Transverse colon (tissue), 4 donors: ENCODE measurements at regions not wholly inside any gene's neighbourhood (a gene's known extent, or its start where the extent isn't known, plus 50 kb on each side); places are given as distances from the start of the nearest gene placed in this dataset.

Experiments
- DNase-seq: peaks from one replicate; pipeline ENCODE4 v3.0.0-alpha.2; 2019
- H3K27ac ChIP-seq, 4 donors: fragments of 200-600 bp; sonication (generic); 2 replicates each; pipeline ENCODE4 v1.5.1; 2016 to 2018; ENCODE audit warnings: inconsistent platforms in 4 of 4
- H3K27me3 ChIP-seq: fragments of 200-600 bp; sonication (generic); 2 replicates; pipeline ENCODE4 v1.5.1; 2017; ENCODE audit warnings: inconsistent platforms
- H3K36me3 ChIP-seq, 4 donors: fragments of 200-600 bp; sonication (generic); 2 replicates each; pipeline ENCODE4 v1.5.1; 2017 to 2019; ENCODE audit warnings: inconsistent platforms in 4 of 4
- H3K4me1 ChIP-seq, 4 donors: fragments of 200-600 bp; sonication (generic); 2 replicates each; pipeline ENCODE4 v1.5.1; 2017 to 2020; ENCODE audit warnings: inconsistent platforms in 4 of 4
- H3K4me3 ChIP-seq, 4 donors: fragments of 200-600 bp; sonication (generic); 1 replicate in 1 of 4; 2 replicates in 3 of 4; pipeline versions ENCODE4 v1.5.1 to v1.6.1; 2017 to 2019; ENCODE audit warnings: inconsistent platforms in 4 of 4
- H3K9me3 ChIP-seq, 2 donors: fragments of 200-600 bp; sonication (generic); 2 replicates each; pipeline ENCODE4 v1.5.1; 2017 to 2019; ENCODE audit warnings: inconsistent platforms in 2 of 2
- EP300 ChIP-seq: sonication (generic); formaldehyde crosslinking; IDR thresholded peaks from one replicate; pipeline ENCODE4 v1.6.1; 2017; ENCODE audit warnings: antibody characterized with exemption, low read depth
- POLR2A ChIP-seq: fragments of 450-650 bp; IDR thresholded peaks from one replicate; pipeline ENCODE4 v1.6.1; 2016; ENCODE audit warnings: antibody characterized with exemption, mild to moderate bottlenecking, moderate library complexity
- POLR2AphosphoS5 ChIP-seq, 3 donors: sonication (generic); formaldehyde crosslinking; IDR thresholded peaks; one replicate each; pipeline ENCODE4 v1.6.1; 2016; ENCODE audit warnings: antibody characterized with exemption in 3 of 3
- WGBS, 2 donors: methylation state at CpG; one replicate each; pipeline ENCODE4 v1.1.5; 2018; ENCODE audit warnings: low coverage in 1 of 2; 5-methylcytosine and 5-hydroxymethylcytosine counted together
- in situ Hi-C, 4 donors: fragments of 200-750 bp; cut with MboI; loops; one replicate each; pipeline versions ENCODE4 v1.15.0 to v1.15.1; 2017; ENCODE audit warnings: low sequenced_read_pairs in 3 of 4, low pct_ligation_motif_present in 1 of 4, low pct_unique_long_range_greater_than_20kb in 1 of 4
- intact Hi-C: fragments of 100-400 bp; cut with DNase I; formaldehyde crosslinking; loops from one replicate; pipeline ENCODE4 v1.15.1; 2023; ENCODE audit warnings: low total_unique reads
- TF ChIP-seq, protein P1 (sequence below), 5 experiments: fragments of 200-600 bp in 3 of 5; fragments of 450-650 bp in 2 of 5; sonication (generic) in 3 of 5; IDR thresholded peaks; 1 replicate in 2 of 5; 2 replicates in 3 of 5; pipeline ENCODE4 v1.5.1; 2016 to 2017; ENCODE audit warnings: antibody characterized with exemption in 5 of 5, inconsistent platforms in 3 of 5, mild to moderate bottlenecking in 2 of 5, moderate library complexity in 1 of 5

DNA sequence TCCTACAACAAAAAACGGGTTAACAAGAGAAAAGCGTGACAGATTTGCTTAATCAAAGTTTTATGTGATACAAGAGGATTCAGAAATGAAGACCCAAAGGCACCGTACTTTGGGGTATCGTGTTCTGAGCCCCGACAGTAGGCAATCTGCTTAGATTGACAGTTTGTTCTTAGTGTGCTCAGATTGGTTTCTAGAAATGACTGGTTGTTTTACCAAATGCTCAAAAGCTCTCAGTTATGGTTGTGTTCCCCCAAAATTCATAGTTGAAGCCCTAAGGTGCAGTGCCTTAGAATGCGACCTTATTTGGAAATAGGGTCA, 102.7 kb downstream of the RASSF10 start:
- intact Hi-C loops = no loop called here
- Histone ChIP-seq H3K27me3 (no peaks in the 10 kb centered on the region), H3K9me3 (no peaks in the 10 kb centered on the region), H3K4me1 (no peaks in the 10 kb centered on the region), H3K36me3 (no peaks in the 10 kb centered on the region), H3K4me3 (no peak overlapping the region), H3K27ac (no peak overlapping the region)
- 75 to 76% methylated on average over 4 to 6 of the region's 6 CpGs for WGBS, 2 donors
- no peak for DNase-seq
- TF ChIP-seq POLR2A (no peak), EP300 (no peak), POLR2AphosphoS5 (IDR thresholded peaks at IDR 0.05) (no peak)
- TF ChIP-seq, protein P1, sequence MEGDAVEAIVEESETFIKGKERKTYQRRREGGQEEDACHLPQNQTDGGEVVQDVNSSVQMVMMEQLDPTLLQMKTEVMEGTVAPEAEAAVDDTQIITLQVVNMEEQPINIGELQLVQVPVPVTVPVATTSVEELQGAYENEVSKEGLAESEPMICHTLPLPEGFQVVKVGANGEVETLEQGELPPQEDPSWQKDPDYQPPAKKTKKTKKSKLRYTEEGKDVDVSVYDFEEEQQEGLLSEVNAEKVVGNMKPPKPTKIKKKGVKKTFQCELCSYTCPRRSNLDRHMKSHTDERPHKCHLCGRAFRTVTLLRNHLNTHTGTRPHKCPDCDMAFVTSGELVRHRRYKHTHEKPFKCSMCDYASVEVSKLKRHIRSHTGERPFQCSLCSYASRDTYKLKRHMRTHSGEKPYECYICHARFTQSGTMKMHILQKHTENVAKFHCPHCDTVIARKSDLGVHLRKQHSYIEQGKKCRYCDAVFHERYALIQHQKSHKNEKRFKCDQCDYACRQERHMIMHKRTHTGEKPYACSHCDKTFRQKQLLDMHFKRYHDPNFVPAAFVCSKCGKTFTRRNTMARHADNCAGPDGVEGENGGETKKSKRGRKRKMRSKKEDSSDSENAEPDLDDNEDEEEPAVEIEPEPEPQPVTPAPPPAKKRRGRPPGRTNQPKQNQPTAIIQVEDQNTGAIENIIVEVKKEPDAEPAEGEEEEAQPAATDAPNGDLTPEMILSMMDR (IDR thresholded peaks at IDR 0.05) = no peak
- in situ Hi-C loops = no loop called here

DNA sequence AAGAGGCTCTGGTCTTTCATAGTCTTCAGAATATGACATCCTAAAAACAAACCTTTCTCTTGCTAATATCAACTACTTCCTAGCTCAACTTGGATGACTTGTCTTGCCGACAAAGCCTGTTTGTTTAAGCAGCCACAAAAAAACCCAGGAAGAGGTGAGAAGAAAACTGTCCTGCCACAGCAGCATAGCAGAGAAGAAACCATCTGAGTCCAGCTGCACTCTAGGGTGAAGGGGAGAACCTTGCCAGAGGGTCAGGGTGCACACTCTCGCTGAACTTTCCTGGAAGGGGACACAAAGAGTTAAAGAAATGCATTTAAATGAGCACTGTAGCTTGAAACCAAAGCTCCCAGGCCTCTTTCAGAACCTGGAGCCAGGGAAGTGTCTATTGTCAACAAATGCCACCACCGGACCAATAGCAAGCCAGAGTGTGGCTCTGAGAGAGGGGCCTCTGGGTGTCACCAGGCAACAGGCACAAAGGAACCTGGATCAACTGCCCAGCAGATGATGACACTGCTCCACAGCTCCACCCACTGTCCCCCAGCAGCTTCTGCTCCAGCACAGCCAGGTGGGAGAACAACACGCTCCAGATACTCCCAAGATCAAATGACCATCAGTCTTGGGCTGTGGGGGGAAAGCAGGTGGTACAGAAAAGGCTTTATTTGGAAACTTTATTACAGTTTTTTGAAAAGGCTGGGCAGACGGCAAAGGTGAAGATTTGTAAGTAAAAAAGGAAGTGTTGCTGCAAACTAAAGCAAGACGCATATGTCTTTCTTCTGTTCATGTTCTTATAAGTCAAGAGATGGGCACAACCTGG, 105.7 kb downstream of the RASSF10 start:
- H3K27ac ChIP-seq = no peak overlapping the region
- in situ Hi-C loops = no loop called here
- WGBS, 2 donors = 66 to 88% methylated on average over 3 to 6 of the region's 6 CpGs

DNA sequence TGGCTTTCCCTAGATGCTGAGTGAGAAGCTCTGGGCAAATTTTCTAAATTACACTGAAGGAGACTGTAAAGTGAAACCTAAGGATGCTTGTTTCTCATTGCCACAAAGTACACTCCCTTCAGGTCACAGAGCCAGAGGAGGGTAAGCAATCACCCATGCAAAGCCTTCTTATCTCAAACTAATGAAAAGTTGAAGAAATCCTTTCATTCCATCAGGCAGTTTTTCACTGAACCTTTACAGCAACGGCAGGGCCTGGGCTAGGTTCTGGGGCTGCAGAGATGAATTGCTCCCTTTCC, 106.2 kb downstream of the RASSF10 start:
- no peak for DNase-seq
- intact Hi-C loops = no loop called here
- H3K4me1 ChIP-seq = no peaks in the 10 kb centered on the region
- in situ Hi-C loops = no loop called here
- H3K27ac ChIP-seq = no peak overlapping the region
- WGBS, 2 donors = 38 to 63% methylated on average over 1 of the region's 1 CpG
- H3K9me3 ChIP-seq = no peaks in the 10 kb centered on the region
- TF ChIP-seq POLR2AphosphoS5 (IDR thresholded peaks at IDR 0.05) = no peak
- no peak for TF ChIP-seq POLR2A
- TF ChIP-seq, protein P1 (IDR thresholded peaks at IDR 0.05) = no peak
- TF ChIP-seq EP300 = no peak
- no peak overlapping the region for H3K4me3 ChIP-seq
- no peaks in the 10 kb centered on the region for H3K36me3 ChIP-seq
- H3K27me3 ChIP-seq = no peaks in the 10 kb centered on the region

More for the DNA sequence above, 105.7 kb downstream of the RASSF10 start:
- H3K9me3 ChIP-seq = no peaks in the 10 kb centered on the region
- no peaks in the 10 kb centered on the region for H3K27me3 ChIP-seq
- no peaks in the 10 kb centered on the region for H3K36me3 ChIP-seq
- DNase-seq = peak; percentile 26
- TF ChIP-seq, protein P1 (IDR thresholded peaks at IDR 0.05) = peak in 1 of 5 experiments; percentile 6
- TF ChIP-seq POLR2A = no peak
- H3K4me3 ChIP-seq = no peak overlapping the region
- no peaks in the 10 kb centered on the region for H3K4me1 ChIP-seq
- intact Hi-C loops = no loop called here

DNA sequence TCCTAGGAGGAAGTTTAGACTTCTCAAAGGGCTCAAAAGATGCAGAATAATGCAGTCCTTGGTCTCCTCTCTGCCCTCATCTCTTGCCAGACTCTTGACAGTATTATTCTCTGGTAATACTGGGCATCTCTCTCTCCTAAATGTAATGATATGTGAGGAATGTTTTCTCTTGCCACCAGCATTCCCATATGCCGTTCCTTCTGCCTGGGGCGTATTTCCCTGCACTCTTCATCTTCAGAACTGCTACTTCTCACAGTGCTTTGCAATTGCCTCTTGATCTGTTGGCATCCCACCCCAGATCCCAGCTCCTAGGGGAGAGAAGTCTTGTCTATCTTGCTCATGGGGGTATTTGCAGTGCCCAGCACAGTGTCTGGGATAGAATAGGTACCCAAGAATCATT, 107.4 kb downstream of the RASSF10 start:
- Histone ChIP-seq H3K9me3 (no peaks in the 10 kb centered on the region), H3K4me1 (no peaks in the 10 kb centered on the region), H3K4me3 (no peak overlapping the region), H3K27me3 (no peaks in the 10 kb centered on the region), H3K36me3 (no peaks in the 10 kb centered on the region), H3K27ac (no peak overlapping the region)
- in situ Hi-C loops = no loop called here
- intact Hi-C loops = no loop called here
- no peak for DNase-seq
- TF ChIP-seq EP300 (no peak), POLR2AphosphoS5 (IDR thresholded peaks at IDR 0.05) (no peak), POLR2A (no peak)
- TF ChIP-seq, protein P1 (IDR thresholded peaks at IDR 0.05) = no peak
- whole genome bisulfite sequencing, 2 donors = 65 to 91% methylated on average over 2 of the region's 2 CpGs
